ENCODE measurements at regions not wholly inside any gene's neighbourhood (a gene's known extent, or its start where the extent isn't known, plus 50 kb on each side); places are given as distances from the start of the nearest gene placed in this dataset.
"Not testable (repeated sequence)": the region's sequence is repeated elsewhere in the genome, so short reads cannot be mapped to it uniquely, and the experiment has no call there.

- no peak for DNase-seq
Observed at GRCh38 chr2:47651296-47651695, 80.5 kb upstream of the KCNK12 start.

- DNase-seq = no peak
Observed at GRCh38 chr2:47650001-47650535, 79.3 kb upstream of the KCNK12 start.

GRCh38 chr2:47645246-47645645 is 74.5 kb upstream of the KCNK12 start:
- DNase-seq = no peak

GRCh38 chr2:47644351-47644750 is 73.6 kb upstream of the KCNK12 start:
- no peak for DNase-seq

GRCh38 chr2:47641366-47641765 is 70.6 kb upstream of the KCNK12 start:
- no peak for DNase-seq

- no peak for DNase-seq
Observed at GRCh38 chr2:47640356-47640755, 69.6 kb upstream of the KCNK12 start.

- DNase-seq = no peak
Observed at GRCh38 chr2:47639467-47639866, 68.7 kb upstream of the KCNK12 start.

GRCh38 chr2:47638430-47638829 is 67.6 kb upstream of the KCNK12 start:
- DNase-seq = no peak

- DNase-seq = no peak
Observed at GRCh38 chr2:47636596-47637264, 65.9 kb upstream of the KCNK12 start.

- DNase-seq = no peak
Observed at GRCh38 chr2:47636176-47636575, 65.4 kb upstream of the KCNK12 start.

GRCh38 chr2:47632754-47633153 is 62.0 kb upstream of the KCNK12 start:
- no peak for DNase-seq

GRCh38 chr2:47631792-47632398 is 61.1 kb upstream of the KCNK12 start:
- DNase-seq = peak; percentile 25

GRCh38 chr2:47631306-47631705 is 60.5 kb upstream of the KCNK12 start:
- no peak for DNase-seq

- no peak for DNase-seq
Observed at GRCh38 chr2:47629501-47630460, 59.0 kb upstream of the KCNK12 start.

- DNase-seq = no peak
Observed at GRCh38 chr2:47628904-47629303, 58.1 kb upstream of the KCNK12 start.

- no peak for DNase-seq
Observed at GRCh38 chr2:47626664-47627063, 55.9 kb upstream of the KCNK12 start.

GRCh38 chr2:47623140-47623539 is 52.4 kb upstream of the KCNK12 start:
- DNase-seq = not testable (repeated sequence)

- no peak for DNase-seq
Observed at GRCh38 chr2:47620770-47621437, 50.1 kb upstream of the KCNK12 start.

All from suppressor macrophage treated with lipopolysaccharide for 4 hours (primary cell).